ENCODE measurements at regions not wholly inside any gene's neighbourhood (a gene's known extent, or its start where the extent isn't known, plus 50 kb on each side); places are given as distances from the start of the nearest gene placed in this dataset.

GRCh38 chr5:99949361-99949760 lies 585.8 kb upstream of the FAM174A start:
- TF ChIP-seq POLR2AphosphoS5 (IDR thresholded peaks at IDR 0.05) (no peak), CTCF (IDR thresholded peaks at IDR 0.05) (no peak), POLR2A (IDR thresholded peaks at IDR 0.05) (no peak), EP300 (IDR thresholded peaks at IDR 0.05) (no peak)
